B cell (primary cell): ENCODE measurements at regions not wholly inside any gene's neighbourhood (a gene's known extent, or its start where the extent isn't known, plus 50 kb on each side); places are given as distances from the start of the nearest gene placed in this dataset.

Experiments
- ATAC-seq: fragments of 200-7000 bp; cut with Tn5 transposase; one replicate; pipeline ENCODE4 v1.10.0; 2021; ENCODE audit warnings: low read depth, mild to moderate bottlenecking, moderate number of reproducible peaks, moderate library complexity
- CTCF ChIA-PET: fragments of 350-600 bp; sonication (Branson Sonifier 250); formaldehyde crosslinking; loops from one replicate; lab custom pipeline; 2021; ENCODE audit warnings: antibody characterized with exemption, inconsistent platforms; lab: Charles Lee
- POLR2A ChIA-PET: fragments of 350-600 bp; sonication (Branson Sonifier 250); formaldehyde crosslinking; loops from one replicate; lab custom pipeline; 2021; ENCODE audit warnings: antibody characterized with exemption; lab: Charles Lee
- DNase-seq: peaks from one replicate; pipeline ENCODE4 v3.0.0; 2013
- H2AFZ ChIP-seq: 2 replicates; pipeline ENCODE4 v1.6.1; 2012; ENCODE audit warnings: mild to moderate bottlenecking, low read depth, low read length; ENCODE audit not compliant: insufficient read depth, poor library complexity, severe bottlenecking
- H3K27ac ChIP-seq, 2 donors: 1 replicate in 1 of 2; 2 replicates in 1 of 2; pipeline ENCODE4 v1.5.1; 2012 to 2013; ENCODE audit warnings: low read length in 2 of 2, mild to moderate bottlenecking in 2 of 2, moderate library complexity in 1 of 2
- H3K27me3 ChIP-seq, 4 experiments: fragments of 200-600 bp in 1 of 4; sonication (generic) in 1 of 4; replicated peaks in 1 of 4; 1 replicate in 2 of 4; 2 replicates in 2 of 4; pipeline versions ENCODE4 v1.6.1 to v1.7.0; 2013 to 2016; ENCODE audit warnings: low read length in 3 of 4, mild to moderate bottlenecking in 2 of 4, mixed read lengths in 1 of 4, moderate library complexity in 1 of 4; ENCODE audit not compliant: insufficient read depth in 4 of 4, control insufficient read depth in 3 of 4; ENCODE audit errors: control extremely low read depth in 1 of 4
- H3K36me3 ChIP-seq, 2 experiments: replicated peaks in 1 of 2; 1 replicate in 1 of 2; 2 replicates in 1 of 2; pipeline versions ENCODE4 v1.6.1 to v1.7.1; 2013; ENCODE audit warnings: low read length in 1 of 2; ENCODE audit not compliant: insufficient read depth in 2 of 2, control insufficient read depth in 1 of 2; ENCODE audit errors: control extremely low read depth in 1 of 2, extremely low read depth in 1 of 2
- H3K4me1 ChIP-seq, 2 donors: fragments of 200-600 bp in 1 of 2; sonication (generic) in 1 of 2; 1 replicate in 1 of 2; 2 replicates in 1 of 2; pipeline versions ENCODE4 v1.5.1 to v1.6.1; 2013 to 2017; ENCODE audit warnings: low read length in 2 of 2; ENCODE audit not compliant: control insufficient read depth in 2 of 2, insufficient read depth in 2 of 2
- H3K4me2 ChIP-seq: replicated peaks from 2 replicates; pipeline ENCODE3; 2012; ENCODE audit warnings: mild to moderate bottlenecking, low read depth, low read length; ENCODE audit not compliant: poor library complexity, severe bottlenecking
- H3K4me3 ChIP-seq, 5 experiments: fragments of 200-600 bp in 1 of 5; sonication (generic) in 1 of 5; 1 replicate in 3 of 5; 2 replicates in 2 of 5; pipeline versions ENCODE4 v1.5.1 to v1.7.0; 2011 to 2016; ENCODE audit warnings: low read length in 4 of 5, mild to moderate bottlenecking in 4 of 5, low read depth in 2 of 5, control low read depth in 1 of 5, moderate library complexity in 1 of 5; ENCODE audit not compliant: insufficient read depth in 1 of 5; ENCODE audit errors: control extremely low read depth in 1 of 5, extremely low read depth in 1 of 5
- H3K79me2 ChIP-seq: fragments of 200-600 bp; sonication (generic); one replicate; pipeline ENCODE4 v1.6.0; 2016; ENCODE audit warnings: low read length; ENCODE audit not compliant: control insufficient read depth, insufficient read depth
- H3K9ac ChIP-seq: fragments of 200-600 bp; sonication (generic); 2 replicates; pipeline ENCODE4 v1.6.1; 2017; ENCODE audit warnings: mild to moderate bottlenecking, low read length, moderate library complexity
- H3K9me3 ChIP-seq, 3 donors: one replicate each; pipeline versions ENCODE4 v1.6.1 to v1.7.1; 2013; ENCODE audit warnings: low read length in 2 of 3; ENCODE audit not compliant: control insufficient read depth in 2 of 3, insufficient read depth in 1 of 3; ENCODE audit errors: control extremely low read depth in 1 of 3
- H4K20me1 ChIP-seq: 2 replicates; pipeline ENCODE4 v1.6.0; 2012; ENCODE audit warnings: mild to moderate bottlenecking, low read length; ENCODE audit not compliant: insufficient read depth, control insufficient read depth, poor library complexity, severe bottlenecking
- H3K27ac Mint-ChIP-seq: one replicate; pipeline ENCODE4 v1.8.0; 2021; ENCODE audit warnings: mixed read lengths
- H3K27me3 Mint-ChIP-seq: one replicate; pipeline ENCODE4 v1.8.0; 2021; ENCODE audit warnings: mixed read lengths
- H3K4me1 Mint-ChIP-seq: one replicate; pipeline ENCODE4 v1.8.0; 2021; ENCODE audit warnings: mixed read lengths
- H3K4me3 Mint-ChIP-seq: one replicate; pipeline ENCODE4 v1.8.0; 2021; ENCODE audit warnings: mixed read lengths
- H3K9me3 Mint-ChIP-seq: one replicate; pipeline ENCODE4 v1.8.0; 2022; ENCODE audit warnings: mixed read lengths; ENCODE audit not compliant: insufficient read depth
- EZH2 ChIP-seq: IDR thresholded peaks from 2 replicates; pipeline ENCODE4 v1.6.1; 2012; ENCODE audit warnings: borderline replicate concordance, low read depth, mild to moderate bottlenecking, moderate library complexity, low read length; ENCODE audit not compliant: insufficient read depth, poor library complexity, severe bottlenecking
- WGBS: methylation state at CpG from one replicate; pipeline ENCODE4 v1.1.5; 2013; ENCODE audit warnings: missing lambda C conversion rate; ENCODE audit not compliant: insufficient coverage; 5-methylcytosine and 5-hydroxymethylcytosine counted together
- intact Hi-C: fragments of 100-400 bp; cut with micrococcal nuclease; formaldehyde crosslinking; loops from one replicate; pipeline ENCODE4 v1.10.0; 2022
- TF ChIP-seq, protein P1 (sequence below): fragments of 200-600 bp; IDR thresholded peaks from one replicate; pipeline ENCODE4 v1.8.0; 2022; ENCODE audit warnings: antibody characterized with exemption, mild to moderate bottlenecking

DNA sequence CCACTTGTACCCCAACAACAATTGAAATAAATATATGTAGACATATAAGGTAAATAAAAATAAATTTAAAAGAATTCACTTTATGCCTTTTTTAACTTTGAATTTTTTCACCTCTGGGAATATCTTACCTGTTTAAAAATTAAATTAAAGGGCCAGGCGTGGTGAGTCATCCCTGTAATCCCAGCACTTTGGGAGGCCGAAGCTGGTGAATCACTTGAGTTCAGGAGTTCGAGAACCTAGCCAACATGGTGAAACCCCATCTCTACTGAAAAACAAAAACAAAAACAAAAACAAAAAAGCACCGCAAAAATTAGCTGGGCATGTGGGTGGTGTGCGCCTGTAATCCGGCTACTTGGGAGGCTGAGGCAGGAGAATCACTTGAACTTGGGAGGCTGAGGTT, 164.8 kb downstream of the AASDH start:
- Histone ChIP-seq H2AFZ (no peak overlapping the region), H3K4me3 (no peak overlapping the region), H3K79me2 (no peaks in the 10 kb centered on the region), H3K27me3 (no peaks in the 10 kb centered on the region), H3K9ac (no peak overlapping the region), H3K36me3 (no peaks in the 10 kb centered on the region), H3K27ac (no peak overlapping the region), H3K4me2 (no peak overlapping the region), H4K20me1 (no peaks in the 10 kb centered on the region), H3K9me3 (no peaks in the 10 kb centered on the region), H3K4me1 (no peaks in the 10 kb centered on the region)
- ATAC-seq = no peak
- Mint-ChIP-seq H3K27ac (no peak overlapping the region), H3K4me1 (no peaks in the 10 kb centered on the region), H3K27me3 (peaks cover 9% of the 10 kb centered on the region), H3K4me3 (no peak overlapping the region), H3K9me3 (no peaks in the 10 kb centered on the region)
- 100% methylated on average over 6 of the region's 6 CpGs for WGBS
- no peak for DNase-seq
- ChIA-PET POLR2A (no interaction called here), CTCF (no interaction called here)
- no peak for TF ChIP-seq EZH2
- TF ChIP-seq, protein P1, sequence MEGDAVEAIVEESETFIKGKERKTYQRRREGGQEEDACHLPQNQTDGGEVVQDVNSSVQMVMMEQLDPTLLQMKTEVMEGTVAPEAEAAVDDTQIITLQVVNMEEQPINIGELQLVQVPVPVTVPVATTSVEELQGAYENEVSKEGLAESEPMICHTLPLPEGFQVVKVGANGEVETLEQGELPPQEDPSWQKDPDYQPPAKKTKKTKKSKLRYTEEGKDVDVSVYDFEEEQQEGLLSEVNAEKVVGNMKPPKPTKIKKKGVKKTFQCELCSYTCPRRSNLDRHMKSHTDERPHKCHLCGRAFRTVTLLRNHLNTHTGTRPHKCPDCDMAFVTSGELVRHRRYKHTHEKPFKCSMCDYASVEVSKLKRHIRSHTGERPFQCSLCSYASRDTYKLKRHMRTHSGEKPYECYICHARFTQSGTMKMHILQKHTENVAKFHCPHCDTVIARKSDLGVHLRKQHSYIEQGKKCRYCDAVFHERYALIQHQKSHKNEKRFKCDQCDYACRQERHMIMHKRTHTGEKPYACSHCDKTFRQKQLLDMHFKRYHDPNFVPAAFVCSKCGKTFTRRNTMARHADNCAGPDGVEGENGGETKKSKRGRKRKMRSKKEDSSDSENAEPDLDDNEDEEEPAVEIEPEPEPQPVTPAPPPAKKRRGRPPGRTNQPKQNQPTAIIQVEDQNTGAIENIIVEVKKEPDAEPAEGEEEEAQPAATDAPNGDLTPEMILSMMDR = no peak
- intact Hi-C loops = no loop called here

DNA sequence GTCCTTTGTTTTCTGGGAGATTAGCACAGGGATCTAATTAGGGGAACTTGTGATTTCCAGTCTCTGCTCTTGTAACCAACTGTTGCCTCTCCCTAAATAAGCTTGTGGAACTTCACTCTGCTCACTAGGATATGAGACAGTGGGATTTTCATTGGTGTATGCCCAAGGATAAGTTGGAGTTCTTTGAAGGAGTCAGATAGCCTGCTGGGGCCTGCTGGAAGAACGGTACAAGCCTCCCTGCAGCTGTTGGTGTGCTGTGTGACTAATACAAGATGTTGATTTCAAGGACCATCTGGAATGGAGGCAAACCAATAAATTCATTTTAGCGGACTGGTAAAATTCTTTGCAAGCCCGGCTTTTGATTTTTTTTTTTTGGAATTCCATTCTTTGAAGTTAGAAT, 167.0 kb downstream of the AASDH start:
- WGBS = 87% methylated on average over 2 of the region's 3 CpGs
- Histone ChIP-seq H3K9ac (no peak overlapping the region), H3K4me2 (no peak overlapping the region), H3K79me2 (no peaks in the 10 kb centered on the region), H4K20me1 (no peaks in the 10 kb centered on the region), H2AFZ (no peak overlapping the region), H3K27me3 (no peaks in the 10 kb centered on the region), H3K4me1 (no peaks in the 10 kb centered on the region), H3K27ac (no peak overlapping the region), H3K36me3 (no peaks in the 10 kb centered on the region), H3K4me3 (no peak overlapping the region), H3K9me3 (no peaks in the 10 kb centered on the region)
- intact Hi-C loops = no loop called here
- peaks cover 9% of the 10 kb centered on the region for H3K27me3 Mint-ChIP-seq
- H3K4me3 Mint-ChIP-seq = no peak overlapping the region
- no peak for DNase-seq
- H3K9me3 Mint-ChIP-seq = no peaks in the 10 kb centered on the region
- no peak overlapping the region for H3K27ac Mint-ChIP-seq
- no peak for TF ChIP-seq EZH2
- TF ChIP-seq, protein P1 = no peak
- no peak for ATAC-seq
- POLR2A ChIA-PET = no interaction called here
- H3K4me1 Mint-ChIP-seq = no peaks in the 10 kb centered on the region
- CTCF ChIA-PET = no interaction called here
